GM12878 (cell line): ENCODE measurements at regions not wholly inside any gene's neighbourhood (a gene's known extent, or its start where the extent isn't known, plus 50 kb on each side); places are given as distances from the start of the nearest gene placed in this dataset.

Experiments used
- ATAC-seq: fragments of 200-7000 bp; cut with Tn5 transposase; 3 replicates; pipeline ENCODE4 v1.9.1; 2020; ENCODE audit warnings: mild to moderate bottlenecking, moderate library complexity
- BruUV-seq: library from RNA; stranded (reverse); fragments of 400-500 nt; replicated peaks from 2 replicates; lab custom pipeline; 2021; lab: Mats Ljungman, UMichigan
- CTCF ChIA-PET: fragments of 300-600 bp; sonication (Branson Sonifier 250); formaldehyde crosslinking; extraction: SDS; loops from one replicate; lab custom pipeline; 2021; ENCODE audit warnings: inconsistent platforms; lab: Yijun Ruan, JAX
- POLR2A ChIA-PET: fragments of 350-600 bp; formaldehyde crosslinking; extraction: SDS; loops from one replicate; lab custom pipeline; 2021; ENCODE audit warnings: inconsistent platforms; lab: Charles Lee
- RAD21 ChIA-PET: fragments of 300-600 bp; sonication (Branson Sonifier 250); formaldehyde crosslinking; loops from one replicate; lab custom pipeline; 2023; ENCODE audit warnings: antibody characterized with exemption; ENCODE audit not compliant: unreplicated experiment; lab: Charles Lee
- SMC1A ChIA-PET: fragments of 300-600 bp; sonication (Branson Sonifier 250); formaldehyde crosslinking; loops from one replicate; lab custom pipeline; 2023; ENCODE audit not compliant: unreplicated experiment, uncharacterized antibody; lab: Charles Lee
- DNase-seq: peaks from one replicate; pipeline ENCODE4 v3.0.0-alpha.2; 2011; ENCODE audit warnings: low read depth, low spot score
- FAIRE-seq: peaks from 3 replicates; lab custom pipeline; 2011; peaks lifted over from hg19 to GRCh38; lab: Jason Lieb, UNC
- H2AFZ ChIP-seq: 2 replicates; pipeline ENCODE4 v1.6.0; 2011; ENCODE audit warnings: low read depth, low read length, control low read depth; ENCODE audit not compliant: control insufficient read depth
- H3K27ac ChIP-seq: 2 replicates; pipeline ENCODE4 v1.5.1; 2011; ENCODE audit warnings: control low read depth; ENCODE audit not compliant: control insufficient read depth, insufficient read depth
- H3K27me3 ChIP-seq, 2 experiments: replicated peaks in 1 of 2; 2 replicates each; pipeline versions ENCODE4 v1.6.0 to v1.6.1; 2011; ENCODE audit warnings: low read length in 1 of 2; ENCODE audit not compliant: control insufficient read depth in 2 of 2, insufficient read depth in 2 of 2
- H3K36me3 ChIP-seq, 2 experiments: 2 replicates each; pipeline ENCODE4 v1.5.1; 2011; ENCODE audit warnings: low read length in 1 of 2; ENCODE audit not compliant: control insufficient read depth in 2 of 2, insufficient read depth in 2 of 2
- H3K4me1 ChIP-seq: 2 replicates; pipeline ENCODE4 v1.6.1; 2011; ENCODE audit warnings: mild to moderate bottlenecking, low read length, moderate library complexity, mixed read lengths; ENCODE audit not compliant: control insufficient read depth, insufficient read depth
- H3K4me2 ChIP-seq: 2 replicates; pipeline ENCODE4 v1.6.0; 2011; ENCODE audit warnings: control low read depth; ENCODE audit not compliant: control insufficient read depth, insufficient read depth
- H3K4me3 ChIP-seq: fragments of 200-600 bp; sonication (generic); 2 replicates; pipeline ENCODE4 v1.5.1; 2016
- H3K79me2 ChIP-seq: 2 replicates; pipeline ENCODE4 v1.6.0; 2011; ENCODE audit warnings: low read length; ENCODE audit not compliant: control insufficient read depth, insufficient read depth
- H3K9ac ChIP-seq: 2 replicates; pipeline ENCODE4 v1.8.0; 2011; ENCODE audit warnings: low read length, control low read depth, mixed read lengths; ENCODE audit not compliant: control insufficient read depth, insufficient read depth
- H3K9me3 ChIP-seq: replicated peaks from 3 replicates; pipeline ENCODE4 v1.5.1; 2011; ENCODE audit warnings: mild to moderate bottlenecking, low read length; ENCODE audit not compliant: control insufficient read depth, insufficient read depth
- H4K20me1 ChIP-seq: 2 replicates; pipeline ENCODE4 v1.6.0; 2011; ENCODE audit not compliant: control insufficient read depth, insufficient read depth
- CBX3 ChIP-seq: fragments of 200-600 bp; sonication (generic); IDR thresholded peaks from 2 replicates; pipeline ENCODE4 v1.6.1; 2016; ENCODE audit warnings: low read depth, borderline replicate concordance
- CHD4 ChIP-seq: fragments of 200-600 bp; sonication (generic); IDR thresholded peaks from 2 replicates; pipeline ENCODE4 v1.6.1; 2016; ENCODE audit warnings: mild to moderate bottlenecking
- EGR1 ChIP-seq, 2 experiments: IDR thresholded peaks; 1 replicate in 1 of 2; 2 replicates in 1 of 2; pipeline ENCODE4 v1.6.1; 2011 to 2012; ENCODE audit warnings: low read depth in 2 of 2, low read length in 2 of 2, borderline replicate concordance in 1 of 2, mild to moderate bottlenecking in 1 of 2, moderate library complexity in 1 of 2
- ESRRA ChIP-seq: IDR thresholded peaks from 2 replicates; pipeline ENCODE4 v1.6.1; 2012; ENCODE audit warnings: mild to moderate bottlenecking, low read length, improper control_type of control experiment
- GABPA ChIP-seq: IDR thresholded peaks from 2 replicates; pipeline ENCODE4 v1.6.1; 2014; ENCODE audit warnings: antibody characterized with exemption, low read depth, mild to moderate bottlenecking, inconsistent platforms
- IKZF1 ChIP-seq: fragments of 450-650 bp; conservative IDR thresholded peaks from 2 replicates; pipeline ENCODE4 v1.6.1; 2017; ENCODE audit warnings: antibody characterized with exemption, mild to moderate bottlenecking
- MYB ChIP-seq: fragments of 150-350 bp; IDR thresholded peaks from 2 replicates; pipeline ENCODE4 v1.6.1; 2014; ENCODE audit warnings: mild to moderate bottlenecking, low read depth, low read length, borderline replicate concordance
- PAX8 ChIP-seq: fragments of 450-650 bp; IDR thresholded peaks from 2 replicates; pipeline ENCODE4 v1.6.1; 2017; ENCODE audit warnings: mild to moderate bottlenecking, moderate library complexity
- RUNX3 ChIP-seq: IDR thresholded peaks from 2 replicates; pipeline ENCODE4 v1.6.1; 2012; ENCODE audit warnings: low read length, inconsistent platforms
- SREBF1 ChIP-seq: IDR thresholded peaks from 2 replicates; pipeline ENCODE4 v1.6.1; 2012; ENCODE audit warnings: mild to moderate bottlenecking, low read length
- YY1 ChIP-seq: IDR thresholded peaks from 2 replicates; pipeline ENCODE4 v1.6.1; 2011; ENCODE audit warnings: low read depth, mild to moderate bottlenecking, low read length
- ZNF217 ChIP-seq: fragments of 450-650 bp; IDR thresholded peaks from 2 replicates; pipeline ENCODE4 v1.6.1; 2017; ENCODE audit warnings: antibody characterized with exemption, mild to moderate bottlenecking
- WGBS: methylation state at CpG from one replicate; pipeline ENCODE4 v1.1.6; 2016; ENCODE audit warnings: low lambda C conversion rate; ENCODE audit not compliant: insufficient replicate concordance, insufficient coverage; ENCODE audit errors: missing lambda C conversion rate; 5-methylcytosine and 5-hydroxymethylcytosine counted together
- in situ Hi-C: fragments of 300-500 bp; cut with MboI; formaldehyde crosslinking; loops from 9 replicates; pipeline ENCODE4 v1.14.3; 2018; ENCODE audit warnings: mixed read lengths
- intact Hi-C: fragments of 100-400 bp; cut with micrococcal nuclease; formaldehyde crosslinking; loops from one replicate; pipeline ENCODE4 v1.14.2; 2022; ENCODE audit not compliant: unreplicated experiment
- TF ChIP-seq, protein P1 (sequence below): fragments of 450-650 bp; IDR thresholded peaks from 2 replicates; pipeline ENCODE4 v1.6.1; 2017; ENCODE audit warnings: mild to moderate bottlenecking, low read depth, inconsistent platforms; ENCODE audit not compliant: poor library complexity, severe bottlenecking
- TF ChIP-seq, protein P2 (sequence below): IDR thresholded peaks from 2 replicates; pipeline ENCODE4 v1.6.1; 2012; ENCODE audit warnings: low read depth, low read length, improper control_type of control experiment
- TF ChIP-seq, protein P3 (sequence below): IDR thresholded peaks from 2 replicates; pipeline ENCODE4 v1.6.1; 2011; ENCODE audit warnings: low read depth, mild to moderate bottlenecking, low read length, moderate library complexity, borderline replicate concordance; ENCODE audit errors: extremely low read depth
- TF ChIP-seq, protein P4 (sequence below): fragments of 450-650 bp; IDR thresholded peaks from 2 replicates; pipeline ENCODE4 v1.6.1; 2016; ENCODE audit warnings: mild to moderate bottlenecking
- TF ChIP-seq, protein P5 (sequence below): fragments of 450-650 bp; IDR thresholded peaks from 2 replicates; pipeline ENCODE4 v1.6.1; 2017; ENCODE audit warnings: antibody characterized with exemption, mild to moderate bottlenecking, moderate library complexity

DNA sequence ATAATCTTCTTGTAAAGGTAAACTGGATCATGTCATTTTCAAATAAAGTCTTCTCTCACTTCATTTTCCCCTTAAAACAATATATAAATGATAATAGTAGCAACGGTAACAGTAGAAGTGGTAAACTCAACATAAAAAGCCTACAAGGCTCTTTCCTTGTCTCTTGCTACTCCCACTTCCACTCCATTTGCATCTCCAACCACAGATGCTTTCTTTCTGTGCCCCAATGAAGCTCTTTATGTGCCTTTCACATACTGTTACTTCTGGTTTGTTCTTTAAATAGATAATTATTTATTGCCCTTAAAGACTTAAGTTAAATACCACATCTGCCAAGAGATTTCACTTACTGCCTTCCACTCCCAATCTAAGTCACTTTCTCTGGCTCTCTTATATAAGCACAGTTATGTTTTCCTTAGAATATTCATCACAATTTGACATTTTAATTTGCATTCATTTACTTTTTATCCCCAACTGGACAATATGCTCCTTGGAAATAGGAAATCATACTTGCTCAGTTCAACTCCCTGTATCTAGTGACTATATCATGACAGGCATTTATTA is 149.9 kb downstream of the CRPPA start:
- H3K4me1 ChIP-seq: no peaks in the 10 kb centered on the region
- WGBS: 0% methylated on average over 1 of the region's 1 CpG
- no peaks in the 10 kb centered on the region for H3K79me2 ChIP-seq
- intact Hi-C loops: no loop called here
- H3K36me3 ChIP-seq: no peaks in the 10 kb centered on the region
- DNase-seq (no peak), ATAC-seq (no peak), FAIRE-seq (no peak)
- H2AFZ ChIP-seq: no peak overlapping the region
- in situ Hi-C loops: no loop called here
- CTCF ChIA-PET: no interaction called here
- H4K20me1 ChIP-seq: no peaks in the 10 kb centered on the region
- no peaks in the 10 kb centered on the region for H3K27me3 ChIP-seq
- H3K4me3 ChIP-seq: no peak overlapping the region
- BruUV-seq: no TSS peak
- POLR2A ChIA-PET: no interaction called here
- RAD21 ChIA-PET: no interaction called here
- SMC1A ChIA-PET: no interaction called here
- no peak overlapping the region for H3K9ac ChIP-seq
- TF ChIP-seq, protein P1, sequence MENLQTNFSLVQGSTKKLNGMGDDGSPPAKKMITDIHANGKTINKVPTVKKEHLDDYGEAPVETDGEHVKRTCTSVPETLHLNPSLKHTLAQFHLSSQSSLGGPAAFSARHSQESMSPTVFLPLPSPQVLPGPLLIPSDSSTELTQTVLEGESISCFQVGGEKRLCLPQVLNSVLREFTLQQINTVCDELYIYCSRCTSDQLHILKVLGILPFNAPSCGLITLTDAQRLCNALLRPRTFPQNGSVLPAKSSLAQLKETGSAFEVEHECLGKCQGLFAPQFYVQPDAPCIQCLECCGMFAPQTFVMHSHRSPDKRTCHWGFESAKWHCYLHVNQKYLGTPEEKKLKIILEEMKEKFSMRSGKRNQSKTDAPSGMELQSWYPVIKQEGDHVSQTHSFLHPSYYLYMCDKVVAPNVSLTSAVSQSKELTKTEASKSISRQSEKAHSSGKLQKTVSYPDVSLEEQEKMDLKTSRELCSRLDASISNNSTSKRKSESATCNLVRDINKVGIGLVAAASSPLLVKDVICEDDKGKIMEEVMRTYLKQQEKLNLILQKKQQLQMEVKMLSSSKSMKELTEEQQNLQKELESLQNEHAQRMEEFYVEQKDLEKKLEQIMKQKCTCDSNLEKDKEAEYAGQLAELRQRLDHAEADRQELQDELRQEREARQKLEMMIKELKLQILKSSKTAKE: no peak
- TF ChIP-seq GABPA (no peak), SREBF1 (no peak), CBX3 (no peak), ZNF217 (no peak), MYB (no peak), ESRRA (no peak), RUNX3 (no peak), EGR1 (IDR thresholded peaks at IDR 0.05; ENCODE audit: borderline replicate concordance in 1 of 2, low read depth in 2 of 2, low read length in 2 of 2) (no peak), YY1 (no peak), CHD4 (no peak), IKZF1 (no peak), PAX8 (no peak)
- TF ChIP-seq, protein P2, sequence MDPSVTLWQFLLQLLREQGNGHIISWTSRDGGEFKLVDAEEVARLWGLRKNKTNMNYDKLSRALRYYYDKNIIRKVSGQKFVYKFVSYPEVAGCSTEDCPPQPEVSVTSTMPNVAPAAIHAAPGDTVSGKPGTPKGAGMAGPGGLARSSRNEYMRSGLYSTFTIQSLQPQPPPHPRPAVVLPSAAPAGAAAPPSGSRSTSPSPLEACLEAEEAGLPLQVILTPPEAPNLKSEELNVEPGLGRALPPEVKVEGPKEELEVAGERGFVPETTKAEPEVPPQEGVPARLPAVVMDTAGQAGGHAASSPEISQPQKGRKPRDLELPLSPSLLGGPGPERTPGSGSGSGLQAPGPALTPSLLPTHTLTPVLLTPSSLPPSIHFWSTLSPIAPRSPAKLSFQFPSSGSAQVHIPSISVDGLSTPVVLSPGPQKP: no peak
- TF ChIP-seq, protein P3, sequence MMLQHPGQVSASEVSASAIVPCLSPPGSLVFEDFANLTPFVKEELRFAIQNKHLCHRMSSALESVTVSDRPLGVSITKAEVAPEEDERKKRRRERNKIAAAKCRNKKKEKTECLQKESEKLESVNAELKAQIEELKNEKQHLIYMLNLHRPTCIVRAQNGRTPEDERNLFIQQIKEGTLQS: no peak
- TF ChIP-seq, protein P4, sequence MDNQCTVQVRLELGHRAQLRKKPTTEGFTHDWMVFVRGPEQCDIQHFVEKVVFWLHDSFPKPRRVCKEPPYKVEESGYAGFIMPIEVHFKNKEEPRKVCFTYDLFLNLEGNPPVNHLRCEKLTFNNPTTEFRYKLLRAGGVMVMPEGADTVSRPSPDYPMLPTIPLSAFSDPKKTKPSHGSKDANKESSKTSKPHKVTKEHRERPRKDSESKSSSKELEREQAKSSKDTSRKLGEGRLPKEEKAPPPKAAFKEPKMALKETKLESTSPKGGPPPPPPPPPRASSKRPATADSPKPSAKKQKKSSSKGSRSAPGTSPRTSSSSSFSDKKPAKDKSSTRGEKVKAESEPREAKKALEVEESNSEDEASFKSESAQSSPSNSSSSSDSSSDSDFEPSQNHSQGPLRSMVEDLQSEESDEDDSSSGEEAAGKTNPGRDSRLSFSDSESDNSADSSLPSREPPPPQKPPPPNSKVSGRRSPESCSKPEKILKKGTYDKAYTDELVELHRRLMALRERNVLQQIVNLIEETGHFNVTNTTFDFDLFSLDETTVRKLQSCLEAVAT: no peak
- TF ChIP-seq, protein P5, sequence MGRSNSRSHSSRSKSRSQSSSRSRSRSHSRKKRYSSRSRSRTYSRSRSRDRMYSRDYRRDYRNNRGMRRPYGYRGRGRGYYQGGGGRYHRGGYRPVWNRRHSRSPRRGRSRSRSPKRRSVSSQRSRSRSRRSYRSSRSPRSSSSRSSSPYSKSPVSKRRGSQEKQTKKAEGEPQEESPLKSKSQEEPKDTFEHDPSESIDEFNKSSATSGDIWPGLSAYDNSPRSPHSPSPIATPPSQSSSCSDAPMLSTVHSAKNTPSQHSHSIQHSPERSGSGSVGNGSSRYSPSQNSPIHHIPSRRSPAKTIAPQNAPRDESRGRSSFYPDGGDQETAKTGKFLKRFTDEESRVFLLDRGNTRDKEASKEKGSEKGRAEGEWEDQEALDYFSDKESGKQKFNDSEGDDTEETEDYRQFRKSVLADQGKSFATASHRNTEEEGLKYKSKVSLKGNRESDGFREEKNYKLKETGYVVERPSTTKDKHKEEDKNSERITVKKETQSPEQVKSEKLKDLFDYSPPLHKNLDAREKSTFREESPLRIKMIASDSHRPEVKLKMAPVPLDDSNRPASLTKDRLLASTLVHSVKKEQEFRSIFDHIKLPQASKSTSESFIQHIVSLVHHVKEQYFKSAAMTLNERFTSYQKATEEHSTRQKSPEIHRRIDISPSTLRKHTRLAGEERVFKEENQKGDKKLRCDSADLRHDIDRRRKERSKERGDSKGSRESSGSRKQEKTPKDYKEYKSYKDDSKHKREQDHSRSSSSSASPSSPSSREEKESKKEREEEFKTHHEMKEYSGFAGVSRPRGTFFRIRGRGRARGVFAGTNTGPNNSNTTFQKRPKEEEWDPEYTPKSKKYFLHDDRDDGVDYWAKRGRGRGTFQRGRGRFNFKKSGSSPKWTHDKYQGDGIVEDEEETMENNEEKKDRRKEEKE: no peak
- H3K27ac ChIP-seq: no peak overlapping the region
- no peaks in the 10 kb centered on the region for H3K9me3 ChIP-seq
- no peak overlapping the region for H3K4me2 ChIP-seq
